ENCODE measurements at regions not wholly inside any gene's neighbourhood (a gene's known extent, or its start where the extent isn't known, plus 50 kb on each side); places are given as distances from the start of the nearest gene placed in this dataset.

GRCh38 chr3:168859143-168859542, 763.4 kb upstream of the GOLIM4 start:
- TF ChIP-seq POLR2A (IDR thresholded peaks at IDR 0.05), result no peak
- TF ChIP-seq CTCF (IDR thresholded peaks at IDR 0.05), result no peak

All from testis (tissue), 2 donors.